IMR-90 (cell line): ENCODE measurements at regions not wholly inside any gene's neighbourhood (a gene's known extent, or its start where the extent isn't known, plus 50 kb on each side); places are given as distances from the start of the nearest gene placed in this dataset.

ENCODE experiments used
- ATAC-seq: fragments of 200-7000 bp; cut with Tn5 transposase; 2 replicates; pipeline ENCODE4 v1.9.1; 2020; ENCODE audit warnings: low read depth, mild to moderate bottlenecking, moderate library complexity
- BruUV-seq: library from RNA; stranded (reverse); fragments of 400-500 nt; replicated peaks from 2 replicates; lab custom pipeline; 2021; lab: Mats Ljungman, UMichigan
- CTCF ChIA-PET: fragments of 300-600 bp; formaldehyde crosslinking; extraction: SDS; loops from one replicate; lab custom pipeline; 2021; ENCODE audit warnings: antibody characterized with exemption; lab: Yijun Ruan, JAX
- POLR2A ChIA-PET: fragments of 300-600 bp; sonication (Branson Sonifier 250); formaldehyde crosslinking; loops from one replicate; lab custom pipeline; 2022; ENCODE audit warnings: antibody characterized with exemption; ENCODE audit not compliant: unreplicated experiment; lab: Charles Lee
- DNase-seq: peaks from one replicate; pipeline ENCODE4 v3.0.0; 2013
- H2AFZ ChIP-seq: replicated peaks from 2 replicates; pipeline ENCODE3; 2013; ENCODE audit warnings: low read length, mild to moderate bottlenecking; ENCODE audit not compliant: poor library complexity
- H2AK5ac ChIP-seq: 2 replicates; pipeline ENCODE4 v1.6.1; 2013; ENCODE audit warnings: low read depth, low read length, inconsistent platforms
- H2AK9ac ChIP-seq: replicated peaks from 2 replicates; pipeline ENCODE3; 2013; ENCODE audit warnings: mild to moderate bottlenecking, low read depth, low read length, moderate library complexity; ENCODE audit not compliant: poor library complexity
- H2BK120ac ChIP-seq: 2 replicates; pipeline ENCODE4 v1.6.1; 2013; ENCODE audit warnings: low read depth, low read length, inconsistent platforms
- H2BK15ac ChIP-seq: 3 replicates; pipeline ENCODE4 v1.6.1; 2013; ENCODE audit warnings: low read depth, low read length, inconsistent platforms
- H2BK20ac ChIP-seq: 2 replicates; pipeline ENCODE4 v1.6.1; 2013; ENCODE audit warnings: low read depth, mild to moderate bottlenecking, inconsistent platforms, low read length, moderate library complexity
- H2BK5ac ChIP-seq: 2 replicates; pipeline ENCODE4 v1.6.1; 2013; ENCODE audit warnings: mild to moderate bottlenecking, low read depth, low read length, inconsistent platforms; ENCODE audit not compliant: poor library complexity, severe bottlenecking
- H3K14ac ChIP-seq: replicated peaks from 2 replicates; pipeline ENCODE4 v1.6.1; 2013; ENCODE audit warnings: low read depth, low read length, inconsistent platforms
- H3K18ac ChIP-seq: 2 replicates; pipeline ENCODE4 v1.6.1; 2013; ENCODE audit warnings: low read depth, low read length, control low read depth
- H3K23ac ChIP-seq: 2 replicates; pipeline ENCODE4 v1.6.1; 2013; ENCODE audit warnings: low read depth, low read length, inconsistent platforms
- H3K27ac ChIP-seq: 2 replicates; pipeline ENCODE4 v1.5.1; 2013; ENCODE audit warnings: mild to moderate bottlenecking, control low read depth, low read length; ENCODE audit not compliant: insufficient read depth
- H3K27me3 ChIP-seq: 2 replicates; pipeline ENCODE4 v1.6.1; 2013; ENCODE audit warnings: low read length; ENCODE audit not compliant: control insufficient read depth, insufficient read depth
- H3K36me3 ChIP-seq: 2 replicates; pipeline ENCODE4 v1.6.1; 2013; ENCODE audit warnings: low read length, mixed read lengths; ENCODE audit not compliant: control insufficient read depth, insufficient read depth
- H3K4ac ChIP-seq: 2 replicates; pipeline ENCODE4 v1.6.1; 2013; ENCODE audit warnings: low read depth, low read length, inconsistent platforms
- H3K4me1 ChIP-seq: 2 replicates; pipeline ENCODE4 v1.6.1; 2013; ENCODE audit warnings: low read length, mixed read lengths; ENCODE audit not compliant: control insufficient read depth, insufficient read depth
- H3K4me2 ChIP-seq: 2 replicates; pipeline ENCODE4 v1.6.1; 2013; ENCODE audit warnings: low read depth, mild to moderate bottlenecking, control low read depth, low read length, moderate library complexity
- H3K4me3 ChIP-seq: 2 replicates; pipeline ENCODE4 v1.5.1; 2013; ENCODE audit warnings: low read depth, mild to moderate bottlenecking, control low read depth, low read length, moderate library complexity; ENCODE audit not compliant: insufficient read depth
- H3K56ac ChIP-seq: 2 replicates; pipeline ENCODE4 v1.6.1; 2013; ENCODE audit warnings: low read length, inconsistent platforms; ENCODE audit not compliant: insufficient read depth; ENCODE audit errors: extremely low read depth
- H3K79me1 ChIP-seq, 2 experiments: 2 replicates each; pipeline ENCODE4 v1.6.1; 2013; ENCODE audit warnings: low read length in 2 of 2, inconsistent platforms in 1 of 2, low read depth in 1 of 2
- H3K9ac ChIP-seq: 2 replicates; pipeline ENCODE4 v1.6.1; 2013; ENCODE audit warnings: low read depth, low read length, control low read depth
- H3K9me1 ChIP-seq: 2 replicates; pipeline ENCODE4 v1.6.1; 2013; ENCODE audit warnings: low read length, inconsistent platforms; ENCODE audit not compliant: insufficient read depth
- H3K9me3 ChIP-seq: 2 replicates; pipeline ENCODE4 v1.6.1; 2013; ENCODE audit warnings: low read length; ENCODE audit not compliant: control insufficient read depth, insufficient read depth
- H4K20me1 ChIP-seq: 2 replicates; pipeline ENCODE4 v1.6.1; 2013; ENCODE audit warnings: low read length, inconsistent platforms; ENCODE audit not compliant: insufficient read depth
- H4K5ac ChIP-seq: 2 replicates; pipeline ENCODE4 v1.6.1; 2013; ENCODE audit warnings: mild to moderate bottlenecking, low read depth, low read length, control low read depth
- H4K8ac ChIP-seq, 2 experiments: 2 replicates each; pipeline ENCODE4 v1.6.1; 2013; ENCODE audit warnings: low read depth in 2 of 2, low read length in 2 of 2, control low read depth in 1 of 2, inconsistent platforms in 1 of 2
- H4K91ac ChIP-seq: 2 replicates; pipeline ENCODE4 v1.6.1; 2013; ENCODE audit warnings: low read depth, low read length, inconsistent platforms; ENCODE audit not compliant: insufficient read depth
- BHLHE40 ChIP-seq: fragments of 150-350 bp; IDR thresholded peaks from 2 replicates; pipeline ENCODE4 v1.6.1; 2016; ENCODE audit warnings: mild to moderate bottlenecking, low read depth, low read length
- CEBPB ChIP-seq: IDR thresholded peaks from 2 replicates; pipeline ENCODE4 v1.6.1; 2012; ENCODE audit warnings: low read depth, low read length, improper control_type of control experiment
- CHD1 ChIP-seq: IDR thresholded peaks from 2 replicates; pipeline ENCODE4 v1.6.1; 2012; ENCODE audit warnings: low read depth, low read length, improper control_type of control experiment
- FOS ChIP-seq: fragments of 150-350 bp; IDR thresholded peaks from 2 replicates; pipeline ENCODE4 v1.6.1; 2016; ENCODE audit warnings: low read depth, low read length
- MAZ ChIP-seq: IDR thresholded peaks from 2 replicates; pipeline ENCODE4 v1.6.1; 2012; ENCODE audit warnings: low read depth, mild to moderate bottlenecking, low read length, improper control_type of control experiment, moderate library complexity, borderline replicate concordance
- MXI1 ChIP-seq: IDR thresholded peaks from 2 replicates; pipeline ENCODE4 v1.6.1; 2012; ENCODE audit warnings: low read depth, mild to moderate bottlenecking, low read length, moderate library complexity, borderline replicate concordance
- NFE2L2 ChIP-seq: fragments of 150-350 bp; IDR thresholded peaks from 2 replicates; pipeline ENCODE4 v1.6.1; 2016; ENCODE audit warnings: low read depth, mild to moderate bottlenecking, low read length
- RCOR1 ChIP-seq: IDR thresholded peaks from 2 replicates; pipeline ENCODE4 v1.6.1; 2012; ENCODE audit warnings: mild to moderate bottlenecking, low read length, improper control_type of control experiment; ENCODE audit not compliant: insufficient replicate concordance
- RFX5 ChIP-seq: IDR thresholded peaks from 2 replicates; pipeline ENCODE4 v1.8.0; 2012; ENCODE audit warnings: low read depth, mild to moderate bottlenecking, low read length, moderate library complexity
- USF2 ChIP-seq: fragments of 150-350 bp; IDR thresholded peaks from 2 replicates; pipeline ENCODE4 v1.6.1; 2017; ENCODE audit warnings: mild to moderate bottlenecking, antibody characterized with exemption, low read length, low read depth
- WGBS, 2 experiments: methylation state at CpG; one replicate each; pipeline versions ENCODE4 v1.1.5 to v1.1.7; 2013; ENCODE audit warnings: missing lambda C conversion rate in 2 of 2; ENCODE audit not compliant: insufficient read length in 1 of 2; ENCODE audit errors: extremely low coverage in 2 of 2; 5-methylcytosine and 5-hydroxymethylcytosine counted together
- dilution Hi-C: fragments of 300-500 bp; cut with HindIII; formaldehyde crosslinking; loops from one replicate; pipeline ENCODE4 v1.14.3; 2018; ENCODE audit warnings: low sequenced_read_pairs; ENCODE audit not compliant: unreplicated experiment
- in situ Hi-C: fragments of 300-500 bp; cut with MboI; formaldehyde crosslinking; loops from 3 replicates; pipeline ENCODE4 v1.14.3; 2019; ENCODE audit warnings: low sequenced_read_pairs, inconsistent platforms, mixed read lengths
- intact Hi-C: fragments of 100-400 bp; cut with micrococcal nuclease; formaldehyde crosslinking; loops from 2 replicates; pipeline ENCODE4 v1.10.0; 2022

- H4K8ac ChIP-seq, result no peak overlapping the region
- in situ Hi-C loops, result loop anchor here (25.0 kb wide), 1 partner anchor 1446 kb away; no protein-coding TSS in a partner anchor
- no peak overlapping the region for H3K4me3 ChIP-seq
- H2AFZ ChIP-seq, result no peak overlapping the region
- no peak for DNase-seq
- H3K9me3 ChIP-seq, result no peaks in the 10 kb centered on the region
- H3K4me2 ChIP-seq, result no peak overlapping the region
- H3K18ac ChIP-seq, result no peak overlapping the region
- no peak for ATAC-seq
- no peaks in the 10 kb centered on the region for H3K9me1 ChIP-seq
- H3K23ac ChIP-seq, result no peak overlapping the region
- dilution Hi-C loops, result no loop called here
- H3K14ac ChIP-seq, result no peak overlapping the region
- H4K91ac ChIP-seq, result no peak overlapping the region
- no peaks in the 10 kb centered on the region for H4K20me1 ChIP-seq
- H3K27ac ChIP-seq, result no peak overlapping the region
- no peaks in the 10 kb centered on the region for H3K79me1 ChIP-seq
- no peak overlapping the region for H2AK9ac ChIP-seq
- H2AK5ac ChIP-seq, result no peak overlapping the region
- H3K4me1 ChIP-seq, result no peaks in the 10 kb centered on the region
- intact Hi-C loops, result no loop called here
- no peak overlapping the region for H2BK15ac ChIP-seq
- no peak overlapping the region for H2BK20ac ChIP-seq
- H3K27me3 ChIP-seq, result peaks cover 21% of the 10 kb centered on the region
- no peak overlapping the region for H3K56ac ChIP-seq
- no peak overlapping the region for H3K4ac ChIP-seq
- H4K5ac ChIP-seq, result no peak overlapping the region
- 69% methylated on average over 2 of the region's 8 CpGs; no CpG with 5 or more reads in 1 of the 2 experiments for WGBS, 2 experiments
- no peak overlapping the region for H2BK120ac ChIP-seq
- H2BK5ac ChIP-seq, result no peak overlapping the region
- no peaks in the 10 kb centered on the region for H3K36me3 ChIP-seq
- POLR2A ChIA-PET, result no interaction called here
- TF ChIP-seq MXI1, result no peak
- no peak for TF ChIP-seq RCOR1
- TF ChIP-seq RFX5, result no peak
- TF ChIP-seq USF2, result no peak
- no peak for TF ChIP-seq CHD1
- TF ChIP-seq BHLHE40, result no peak
- no peak for TF ChIP-seq MAZ
- TF ChIP-seq FOS, result no peak
- no peak for TF ChIP-seq NFE2L2
- no peak for TF ChIP-seq CEBPB
- CTCF ChIA-PET, result no interaction called here
- H3K9ac ChIP-seq, result no peak overlapping the region
- no TSS peak for BruUV-seq
Observed at GRCh38 chr13:99666146-99666805, 165.0 kb downstream of the TM9SF2 start.
